ENCODE measurements at regions not wholly inside any gene's neighbourhood (a gene's known extent, or its start where the extent isn't known, plus 50 kb on each side); places are given as distances from the start of the nearest gene placed in this dataset.

GRCh38 chr1:189275796-189276195 lies 1201.9 kb downstream of the BRINP3 start:
- TF ChIP-seq RAD21 (conservative IDR thresholded peaks at IDR 0.05), result no peak
- no peak for TF ChIP-seq REST (IDR thresholded peaks at IDR 0.05; ENCODE audit: borderline replicate concordance)
- no peak for TF ChIP-seq MXI1 (conservative IDR thresholded peaks at IDR 0.05; ENCODE audit: poor library complexity, severe bottlenecking)
- TF ChIP-seq SMC3 (conservative IDR thresholded peaks at IDR 0.05; ENCODE audit: poor library complexity), result no peak
- no peak for TF ChIP-seq EZH2 (IDR thresholded peaks at IDR 0.05; ENCODE audit: borderline replicate concordance, insufficient read depth, low read length, poor library complexity, severe bottlenecking)
- no peak for TF ChIP-seq POLR2AphosphoS5 (IDR thresholded peaks at IDR 0.05)
- TF ChIP-seq CTCF (IDR thresholded peaks at IDR 0.05; ENCODE audit: poor library complexity, severe bottlenecking), result no peak
- no peak for TF ChIP-seq EP300 (conservative IDR thresholded peaks at IDR 0.05; ENCODE audit: poor library complexity, severe bottlenecking)
- TF ChIP-seq TAF1 (IDR thresholded peaks at IDR 0.05; ENCODE audit: low read depth), result no peak
- no peaks in the 10 kb centered on the region for H3K79me2 ChIP-seq (replicated peaks; ENCODE audit: insufficient read depth, low read length)
- H4K20me1 ChIP-seq (ENCODE audit: insufficient read depth), result no peaks in the 10 kb centered on the region

GRCh38 chr1:189289346-189289745 lies 1188.3 kb downstream of the BRINP3 start:
- Histone ChIP-seq H3K9ac (ENCODE audit: low read length) (no peak overlapping the region), H3K79me2 (replicated peaks; ENCODE audit: insufficient read depth, low read length) (no peaks in the 10 kb centered on the region), H3K9me3 (ENCODE audit: low read length) (no peaks in the 10 kb centered on the region), H4K20me1 (ENCODE audit: insufficient read depth) (no peaks in the 10 kb centered on the region), H3F3A (ENCODE audit: insufficient read depth, low read length, poor library complexity, severe bottlenecking) (no peaks in the 10 kb centered on the region), H3K9me2 (ENCODE audit: insufficient read depth, low read length) (no peaks in the 10 kb centered on the region), H3K36me3 (ENCODE audit: insufficient read depth, low read length) (no peaks in the 10 kb centered on the region), H3K27me3 (ENCODE audit: insufficient read depth, low read depth, low read length) (no peaks in the 10 kb centered on the region), H2AFZ (ENCODE audit: low read depth, low read length) (no peak overlapping the region), H3K4me3 (ENCODE audit: low read length) (no peak overlapping the region), H3K4me2 (ENCODE audit: low read length) (no peak overlapping the region), H3K27ac (ENCODE audit: low read length) (no peak overlapping the region)
- TF ChIP-seq SMC3 (conservative IDR thresholded peaks at IDR 0.05; ENCODE audit: poor library complexity) (no peak), EP300 (conservative IDR thresholded peaks at IDR 0.05; ENCODE audit: poor library complexity, severe bottlenecking) (no peak), RAD21 (conservative IDR thresholded peaks at IDR 0.05) (no peak), POLR2AphosphoS5 (IDR thresholded peaks at IDR 0.05) (no peak), CTCF (IDR thresholded peaks at IDR 0.05; ENCODE audit: poor library complexity, severe bottlenecking) (no peak), TAF1 (IDR thresholded peaks at IDR 0.05; ENCODE audit: low read depth) (no peak), REST (IDR thresholded peaks at IDR 0.05; ENCODE audit: borderline replicate concordance) (no peak), EZH2 (IDR thresholded peaks at IDR 0.05; ENCODE audit: borderline replicate concordance, insufficient read depth, low read length, poor library complexity, severe bottlenecking) (no peak), MXI1 (conservative IDR thresholded peaks at IDR 0.05; ENCODE audit: poor library complexity, severe bottlenecking) (no peak)

More at GRCh38 chr1:189275796-189276195, 1201.9 kb downstream of the BRINP3 start:
- Histone ChIP-seq H3K9ac (ENCODE audit: low read length) (no peak overlapping the region), H3K36me3 (ENCODE audit: insufficient read depth, low read length) (no peaks in the 10 kb centered on the region), H3K4me3 (ENCODE audit: low read length) (no peak overlapping the region), H3K4me2 (ENCODE audit: low read length) (no peak overlapping the region), H3K27me3 (ENCODE audit: insufficient read depth, low read depth, low read length) (no peaks in the 10 kb centered on the region), H3F3A (ENCODE audit: insufficient read depth, low read length, poor library complexity, severe bottlenecking) (no peaks in the 10 kb centered on the region), H3K9me2 (ENCODE audit: insufficient read depth, low read length) (no peaks in the 10 kb centered on the region), H3K27ac (ENCODE audit: low read length) (no peak overlapping the region), H3K9me3 (ENCODE audit: low read length) (no peaks in the 10 kb centered on the region), H2AFZ (ENCODE audit: low read depth, low read length) (no peak overlapping the region)
